K562 (cell line): ENCODE measurements at regions not wholly inside any gene's neighbourhood (a gene's known extent, or its start where the extent isn't known, plus 50 kb on each side); places are given as distances from the start of the nearest gene placed in this dataset.

Experiments
- ATF3 ChIP-seq, 2 experiments: fragments of 450-650 bp in 1 of 2; sonication (generic) in 1 of 2; formaldehyde crosslinking in 1 of 2; IDR thresholded peaks in 1 of 2; conservative IDR thresholded peaks in 1 of 2; 2 replicates each; pipeline versions ENCODE4 v1.6.1 to v1.8.1; 2016 to 2023; ENCODE audit warnings: mild to moderate bottlenecking in 2 of 2, moderate library complexity in 2 of 2, inconsistent platforms in 1 of 2, missing genetic modification reagents in 1 of 2
- DDX20 ChIP-seq: fragments of 450-650 bp; IDR thresholded peaks from 2 replicates; pipeline ENCODE4 v1.6.1; 2016; ENCODE audit warnings: missing genetic modification characterization, low read depth, mild to moderate bottlenecking, missing compliant biosample characterization, moderate library complexity
- ETS2 ChIP-seq: IDR thresholded peaks from 2 replicates; pipeline ENCODE4 v1.6.1; 2016; ENCODE audit warnings: borderline replicate concordance, missing genetic modification characterization, mild to moderate bottlenecking, moderate library complexity, missing compliant biosample characterization; ENCODE audit not compliant: poor library complexity, severe bottlenecking
- GABPA ChIP-seq: fragments of 200-800 bp; sonication (Bioruptor generic); conservative IDR thresholded peaks from 2 replicates; pipeline ENCODE4 v1.6.1; 2016; ENCODE audit warnings: low read depth, missing genetic modification characterization, missing compliant biosample characterization
- GTF3C2 ChIP-seq: IDR thresholded peaks from 3 replicates; pipeline ENCODE4 v1.6.1; 2011; ENCODE audit warnings: borderline replicate concordance, mild to moderate bottlenecking, moderate library complexity; ENCODE audit not compliant: insufficient read length; ENCODE audit errors: extremely low read depth
- SP1 ChIP-seq: sonication (generic); formaldehyde crosslinking; IDR thresholded peaks from 2 replicates; pipeline ENCODE4 v1.8.1; 2022; ENCODE audit warnings: mild to moderate bottlenecking, missing genetic modification reagents
- WHSC1 ChIP-seq: IDR thresholded peaks from one replicate; pipeline ENCODE4 v1.6.1; 2012; ENCODE audit warnings: low read length, control low read depth, inconsistent platforms
- ZNF445 ChIP-seq: fragments of 250-450 bp; sonication (Bioruptor Pico); IDR thresholded peaks from 2 replicates; pipeline ENCODE4 v1.4.0; 2020; ENCODE audit warnings: low read depth, mild to moderate bottlenecking, moderate library complexity
- ZNF717 ChIP-seq: fragments of 250-450 bp; sonication (Bioruptor Pico); IDR thresholded peaks from 2 replicates; pipeline ENCODE4 v1.5.0; 2021

- no peak for TF ChIP-seq ZNF445 (CRISPR knock-in tag)
- no peak for TF ChIP-seq WHSC1
- TF ChIP-seq ATF3 (IDR thresholded peaks at IDR 0.05): no peak
- no peak for TF ChIP-seq ATF3 (CRISPR knock-in tag; conservative IDR thresholded peaks at IDR 0.05)
- TF ChIP-seq SP1: no peak
- no peak for TF ChIP-seq GTF3C2
- no peak for TF ChIP-seq GABPA (tag)
- no peak for TF ChIP-seq DDX20 (tag)
- no peak for TF ChIP-seq ZNF717 (CRISPR knock-in tag)
- no peak for TF ChIP-seq ETS2 (tag)
Measured at GRCh38 chr3:634511-634910, 437.9 kb downstream of the CHL1 start (continued).
